ENCODE measurements at regions not wholly inside any gene's neighbourhood (a gene's known extent, or its start where the extent isn't known, plus 50 kb on each side); places are given as distances from the start of the nearest gene placed in this dataset.

GRCh38 chr6:81643156-81643555 is 109.3 kb downstream of the TENT5A start:
- Histone ChIP-seq H3K36me3 (ENCODE audit: control insufficient read depth, low read length) (no peaks in the 10 kb centered on the region), H4K20me1 (ENCODE audit: control insufficient read depth, insufficient read depth, low read depth, low read length) (no peaks in the 10 kb centered on the region), H3K27ac (ENCODE audit: low read depth, low read length) (no peak overlapping the region), H3K79me2 (ENCODE audit: control insufficient read depth, low read length) (no peaks in the 10 kb centered on the region), H3K4me3 (ENCODE audit: low read length) (no peak overlapping the region), H3K4me1 (ENCODE audit: control insufficient read depth, low read length) (no peaks in the 10 kb centered on the region), H3K9me2 (replicated peaks; ENCODE audit: control insufficient read depth, low read length) (no peaks in the 10 kb centered on the region), H3K27me3 (ENCODE audit: control insufficient read depth, low read length) (no peaks in the 10 kb centered on the region), H3K4me2 (ENCODE audit: low read length) (no peak overlapping the region), H3K9me3 (ENCODE audit: control insufficient read depth, insufficient read depth, low read length) (no peaks in the 10 kb centered on the region), H3F3A (ENCODE audit: control insufficient read depth, insufficient read depth) (no peaks in the 10 kb centered on the region)
- TF ChIP-seq EZH2phosphoT487 (IDR thresholded peaks at IDR 0.05; ENCODE audit: borderline replicate concordance, low read length) (no peak), CTCF (IDR thresholded peaks at IDR 0.05; ENCODE audit: low read depth, low read length, poor library complexity, severe bottlenecking) (no peak)

GRCh38 chr6:81640891-81641290 is 111.6 kb downstream of the TENT5A start:
- Histone ChIP-seq H3K9me3 (ENCODE audit: control insufficient read depth, insufficient read depth, low read length) (no peaks in the 10 kb centered on the region), H3K36me3 (ENCODE audit: control insufficient read depth, low read length) (no peaks in the 10 kb centered on the region), H3K9me2 (replicated peaks; ENCODE audit: control insufficient read depth, low read length) (no peaks in the 10 kb centered on the region), H4K20me1 (ENCODE audit: control insufficient read depth, insufficient read depth, low read depth, low read length) (no peaks in the 10 kb centered on the region), H3K79me2 (ENCODE audit: control insufficient read depth, low read length) (no peaks in the 10 kb centered on the region), H3F3A (ENCODE audit: control insufficient read depth, insufficient read depth) (no peaks in the 10 kb centered on the region), H3K4me3 (ENCODE audit: low read length) (no peak overlapping the region), H3K27me3 (ENCODE audit: control insufficient read depth, low read length) (no peaks in the 10 kb centered on the region), H3K4me2 (ENCODE audit: low read length) (no peak overlapping the region), H3K4me1 (ENCODE audit: control insufficient read depth, low read length) (no peaks in the 10 kb centered on the region), H3K27ac (ENCODE audit: low read depth, low read length) (no peak overlapping the region)
- TF ChIP-seq EZH2phosphoT487 (IDR thresholded peaks at IDR 0.05; ENCODE audit: borderline replicate concordance, low read length) (no peak), CTCF (IDR thresholded peaks at IDR 0.05; ENCODE audit: low read depth, low read length, poor library complexity, severe bottlenecking) (no peak)

DNA sequence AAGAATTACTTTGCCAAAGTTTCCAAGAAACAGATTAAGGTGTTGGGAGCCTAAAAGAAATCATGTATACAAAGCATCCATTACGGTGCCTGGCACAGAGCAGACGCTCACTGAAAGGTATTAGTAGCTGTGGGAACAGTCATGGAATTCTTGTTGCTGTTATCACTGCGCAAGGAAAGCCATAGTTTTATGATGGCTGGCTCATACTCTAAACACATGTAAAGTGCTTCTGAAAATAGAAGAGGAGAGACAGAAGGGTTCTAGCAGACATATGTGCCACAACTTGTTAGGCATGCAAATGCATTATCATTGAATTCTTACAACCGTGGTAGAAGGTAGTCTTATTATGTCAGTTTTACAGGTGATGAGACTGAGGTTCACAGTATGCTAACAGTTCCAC is 112.4 kb downstream of the TENT5A start:
- H3F3A ChIP-seq (ENCODE audit: control insufficient read depth, insufficient read depth), result no peaks in the 10 kb centered on the region
- no peak for TF ChIP-seq CTCF (IDR thresholded peaks at IDR 0.05; ENCODE audit: low read depth, low read length, poor library complexity, severe bottlenecking)
- TF ChIP-seq EZH2phosphoT487 (IDR thresholded peaks at IDR 0.05; ENCODE audit: borderline replicate concordance, low read length), result no peak

DNA sequence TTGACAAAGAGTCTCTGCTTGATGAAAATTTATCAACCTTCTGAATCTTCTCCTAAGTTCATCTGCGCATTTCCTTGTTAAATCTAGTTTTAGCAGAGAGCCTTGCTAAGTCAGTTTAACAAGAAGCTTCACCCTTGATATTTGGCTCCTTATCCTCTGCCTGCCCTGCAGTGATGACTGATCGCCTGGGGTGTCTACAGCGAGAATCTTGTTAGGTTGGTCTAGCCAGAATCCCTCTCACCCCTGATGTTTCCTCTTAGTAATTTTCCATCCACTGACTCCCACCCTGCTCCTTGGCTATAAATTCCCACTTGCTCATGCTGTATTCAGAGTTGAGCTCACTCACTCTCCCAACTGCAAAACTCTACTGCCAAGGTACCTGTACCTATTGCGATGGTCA is 114.1 kb downstream of the TENT5A start:
- Histone ChIP-seq H3K27ac (ENCODE audit: low read depth, low read length) (no peak overlapping the region), H4K20me1 (ENCODE audit: control insufficient read depth, insufficient read depth, low read depth, low read length) (no peaks in the 10 kb centered on the region), H3F3A (ENCODE audit: control insufficient read depth, insufficient read depth) (no peaks in the 10 kb centered on the region), H3K36me3 (ENCODE audit: control insufficient read depth, low read length) (no peaks in the 10 kb centered on the region), H3K9me3 (ENCODE audit: control insufficient read depth, insufficient read depth, low read length) (no peaks in the 10 kb centered on the region), H3K79me2 (ENCODE audit: control insufficient read depth, low read length) (no peaks in the 10 kb centered on the region), H3K9me2 (replicated peaks; ENCODE audit: control insufficient read depth, low read length) (no peaks in the 10 kb centered on the region), H3K4me2 (ENCODE audit: low read length) (no peak overlapping the region), H3K4me1 (ENCODE audit: control insufficient read depth, low read length) (no peaks in the 10 kb centered on the region), H3K4me3 (ENCODE audit: low read length) (no peak overlapping the region), H3K27me3 (ENCODE audit: control insufficient read depth, low read length) (no peaks in the 10 kb centered on the region)
- TF ChIP-seq EZH2phosphoT487 (IDR thresholded peaks at IDR 0.05; ENCODE audit: borderline replicate concordance, low read length) (no peak), CTCF (IDR thresholded peaks at IDR 0.05; ENCODE audit: low read depth, low read length, poor library complexity, severe bottlenecking) (no peak)

More for the DNA sequence above, 112.4 kb downstream of the TENT5A start:
- H3K9me3 ChIP-seq (ENCODE audit: control insufficient read depth, insufficient read depth, low read length), result no peaks in the 10 kb centered on the region
- no peaks in the 10 kb centered on the region for H3K27me3 ChIP-seq (ENCODE audit: control insufficient read depth, low read length)
- no peaks in the 10 kb centered on the region for H3K36me3 ChIP-seq (ENCODE audit: control insufficient read depth, low read length)
- no peak overlapping the region for H3K4me3 ChIP-seq (ENCODE audit: low read length)
- H3K27ac ChIP-seq (ENCODE audit: low read depth, low read length), result no peak overlapping the region
- H4K20me1 ChIP-seq (ENCODE audit: control insufficient read depth, insufficient read depth, low read depth, low read length), result no peaks in the 10 kb centered on the region
- no peaks in the 10 kb centered on the region for H3K4me1 ChIP-seq (ENCODE audit: control insufficient read depth, low read length)
- no peaks in the 10 kb centered on the region for H3K79me2 ChIP-seq (ENCODE audit: control insufficient read depth, low read length)
- H3K4me2 ChIP-seq (ENCODE audit: low read length), result no peak overlapping the region
- H3K9me2 ChIP-seq (replicated peaks; ENCODE audit: control insufficient read depth, low read length), result no peaks in the 10 kb centered on the region

Measured in DOHH2 (cell line).